SK-N-SH treated with all-trans-retinoic acid at 6 μM for 48 hours (cell line): ENCODE measurements at regions not wholly inside any gene's neighbourhood (a gene's known extent, or its start where the extent isn't known, plus 50 kb on each side); places are given as distances from the start of the nearest gene placed in this dataset.

ENCODE experiments used
- ATAC-seq: fragments of 200-7000 bp; cut with Tn5 transposase; 3 replicates; pipeline ENCODE4 v1.9.1; 2020; ENCODE audit warnings: mild to moderate bottlenecking, moderate library complexity
- ARNTL ChIP-seq: fragments of 450-650 bp; formaldehyde crosslinking; IDR thresholded peaks from 2 replicates; pipeline ENCODE4 v1.5.0; 2020; ENCODE audit warnings: low read depth, mild to moderate bottlenecking, moderate library complexity, borderline replicate concordance
- BACH2 ChIP-seq: fragments of 250-450 bp; sonication (Bioruptor Pico); IDR thresholded peaks from 2 replicates; pipeline ENCODE4 v1.9.0; 2021; ENCODE audit warnings: mild to moderate bottlenecking, borderline replicate concordance
- CSDC2 ChIP-seq: fragments of 250-450 bp; sonication (Bioruptor Pico); IDR thresholded peaks from 2 replicates; pipeline ENCODE4 v1.5.0; 2020; ENCODE audit warnings: mild to moderate bottlenecking, moderate library complexity
- ESRRG ChIP-seq: fragments of 250-450 bp; sonication (Bioruptor Pico); IDR thresholded peaks from 2 replicates; pipeline ENCODE4 v1.6.1; 2021; ENCODE audit warnings: mild to moderate bottlenecking
- GLIS3 ChIP-seq: fragments of 250-450 bp; sonication (Bioruptor Pico); IDR thresholded peaks from 2 replicates; pipeline ENCODE4 v1.5.0; 2020; ENCODE audit warnings: mild to moderate bottlenecking, moderate library complexity
- ISL1 ChIP-seq: fragments of 250-450 bp; sonication (Bioruptor Pico); IDR thresholded peaks from 2 replicates; pipeline ENCODE4 v2.1.2; 2022; ENCODE audit warnings: mild to moderate bottlenecking, moderate library complexity
- OSR1 ChIP-seq: fragments of 250-450 bp; sonication (Bioruptor Pico); IDR thresholded peaks from 2 replicates; pipeline ENCODE4 v1.8.0; 2022; ENCODE audit warnings: moderate library complexity, mild to moderate bottlenecking, inconsistent platforms
- PATZ1 ChIP-seq: fragments of 250-450 bp; sonication (Bioruptor Pico); IDR thresholded peaks from 2 replicates; pipeline ENCODE4 v1.8.0; 2020; ENCODE audit warnings: mild to moderate bottlenecking, moderate library complexity, borderline replicate concordance
- PPARA ChIP-seq: fragments of 250-450 bp; sonication (Bioruptor Pico); IDR thresholded peaks from 2 replicates; pipeline ENCODE4 v1.5.0; 2020; ENCODE audit warnings: mild to moderate bottlenecking, borderline replicate concordance
- RARB ChIP-seq: fragments of 250-450 bp; sonication (Bioruptor Pico); IDR thresholded peaks from 2 replicates; pipeline ENCODE4 v1.8.0; 2021; ENCODE audit warnings: mild to moderate bottlenecking, moderate library complexity
- SNAI2 ChIP-seq: fragments of 250-450 bp; sonication (Bioruptor Pico); IDR thresholded peaks from 2 replicates; pipeline ENCODE4 v1.5.0; 2020; ENCODE audit warnings: mild to moderate bottlenecking, moderate library complexity
- TCF4 ChIP-seq: fragments of 250-450 bp; sonication (Bioruptor Pico); IDR thresholded peaks from 2 replicates; pipeline ENCODE4 v1.8.0; 2021; ENCODE audit warnings: mild to moderate bottlenecking, moderate library complexity, borderline replicate concordance
- TOX ChIP-seq: fragments of 250-450 bp; sonication (Bioruptor Pico); IDR thresholded peaks from 2 replicates; pipeline ENCODE4 v1.8.0; 2021; ENCODE audit warnings: mild to moderate bottlenecking, moderate library complexity, borderline replicate concordance
- TSHZ2 ChIP-seq: fragments of 250-450 bp; sonication (Bioruptor Pico); IDR thresholded peaks from 2 replicates; pipeline ENCODE4 v1.5.0; 2020; ENCODE audit warnings: mild to moderate bottlenecking, moderate library complexity
- ZFP3 ChIP-seq: fragments of 250-450 bp; sonication (Bioruptor Pico); IDR thresholded peaks from 2 replicates; pipeline ENCODE4 v1.5.0; 2020; ENCODE audit warnings: mild to moderate bottlenecking, moderate library complexity
- ZFP30 ChIP-seq: fragments of 450-650 bp; formaldehyde crosslinking; IDR thresholded peaks from 2 replicates; pipeline ENCODE4 v1.5.0; 2022; ENCODE audit warnings: mild to moderate bottlenecking, moderate library complexity
- ZNF565 ChIP-seq: fragments of 450-650 bp; formaldehyde crosslinking; conservative IDR thresholded peaks from 2 replicates; pipeline ENCODE4 v1.5.0; 2020; ENCODE audit warnings: low read depth, mild to moderate bottlenecking, moderate library complexity
- ZNF70 ChIP-seq: fragments of 450-650 bp; formaldehyde crosslinking; IDR thresholded peaks from 2 replicates; pipeline ENCODE4 v1.5.0; 2020; ENCODE audit warnings: mild to moderate bottlenecking, moderate library complexity
- ZNF8 ChIP-seq: fragments of 450-650 bp; formaldehyde crosslinking; IDR thresholded peaks from 2 replicates; pipeline ENCODE4 v1.5.0; 2020; ENCODE audit warnings: mild to moderate bottlenecking, moderate library complexity
- TF ChIP-seq, protein P1 (sequence below): fragments of 250-450 bp; sonication (Bioruptor Pico); IDR thresholded peaks from 2 replicates; pipeline ENCODE4 v1.8.0; 2021; ENCODE audit warnings: low read depth, mild to moderate bottlenecking, moderate library complexity, borderline replicate concordance
- TF ChIP-seq, protein P2 (sequence below): fragments of 250-450 bp; sonication (Bioruptor Pico); IDR thresholded peaks from 2 replicates; pipeline ENCODE4 v1.5.1; 2021; ENCODE audit warnings: mild to moderate bottlenecking, moderate library complexity

DNA sequence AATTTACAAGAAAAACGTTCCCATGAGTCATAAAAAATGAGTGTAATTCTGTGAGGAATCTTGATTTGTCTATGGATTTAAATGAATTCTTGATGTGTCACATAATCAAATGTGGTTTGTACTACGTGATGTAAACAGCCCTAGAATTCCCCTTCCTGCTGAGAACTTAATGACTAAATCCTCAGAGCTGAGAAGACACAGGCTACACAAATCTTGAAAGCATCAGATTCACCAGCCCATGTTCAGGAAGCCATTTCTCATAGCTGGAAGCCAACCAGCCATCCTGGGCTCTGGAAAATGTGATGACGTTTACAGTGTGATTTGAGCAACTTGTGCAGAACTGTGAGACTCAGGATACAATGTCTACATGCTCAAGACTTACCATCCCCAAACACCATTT is 193.7 kb upstream of the MME start (continued):
- TF ChIP-seq PATZ1, result no peak
- no peak for TF ChIP-seq ZFP30 (CRISPR knock-in tag)
- no peak for TF ChIP-seq ISL1 (CRISPR knock-in tag)
- TF ChIP-seq OSR1 (CRISPR knock-in tag), result no peak
- TF ChIP-seq, all 23 proteins: peak for 0

- TF ChIP-seq ESRRG (CRISPR knock-in tag), result no peak
- TF ChIP-seq ZFP30 (CRISPR knock-in tag), result no peak
- TF ChIP-seq ARNTL (CRISPR knock-in tag), result no peak
- TF ChIP-seq, protein P1, sequence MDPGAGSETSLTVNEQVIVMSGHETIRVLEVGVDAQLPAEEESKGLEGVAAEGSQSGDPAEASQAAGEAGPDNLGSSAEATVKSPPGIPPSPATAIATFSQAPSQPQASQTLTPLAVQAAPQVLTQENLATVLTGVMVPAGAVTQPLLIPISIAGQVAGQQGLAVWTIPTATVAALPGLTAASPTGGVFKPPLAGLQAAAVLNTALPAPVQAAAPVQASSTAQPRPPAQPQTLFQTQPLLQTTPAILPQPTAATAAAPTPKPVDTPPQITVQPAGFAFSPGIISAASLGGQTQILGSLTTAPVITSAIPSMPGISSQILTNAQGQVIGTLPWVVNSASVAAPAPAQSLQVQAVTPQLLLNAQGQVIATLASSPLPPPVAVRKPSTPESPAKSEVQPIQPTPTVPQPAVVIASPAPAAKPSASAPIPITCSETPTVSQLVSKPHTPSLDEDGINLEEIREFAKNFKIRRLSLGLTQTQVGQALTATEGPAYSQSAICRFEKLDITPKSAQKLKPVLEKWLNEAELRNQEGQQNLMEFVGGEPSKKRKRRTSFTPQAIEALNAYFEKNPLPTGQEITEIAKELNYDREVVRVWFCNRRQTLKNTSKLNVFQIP (CRISPR knock-in tag), result no peak
- no peak for TF ChIP-seq GLIS3 (CRISPR knock-in tag)
- no peak for TF ChIP-seq TSHZ2 (CRISPR knock-in tag)
- TF ChIP-seq, protein P2, sequence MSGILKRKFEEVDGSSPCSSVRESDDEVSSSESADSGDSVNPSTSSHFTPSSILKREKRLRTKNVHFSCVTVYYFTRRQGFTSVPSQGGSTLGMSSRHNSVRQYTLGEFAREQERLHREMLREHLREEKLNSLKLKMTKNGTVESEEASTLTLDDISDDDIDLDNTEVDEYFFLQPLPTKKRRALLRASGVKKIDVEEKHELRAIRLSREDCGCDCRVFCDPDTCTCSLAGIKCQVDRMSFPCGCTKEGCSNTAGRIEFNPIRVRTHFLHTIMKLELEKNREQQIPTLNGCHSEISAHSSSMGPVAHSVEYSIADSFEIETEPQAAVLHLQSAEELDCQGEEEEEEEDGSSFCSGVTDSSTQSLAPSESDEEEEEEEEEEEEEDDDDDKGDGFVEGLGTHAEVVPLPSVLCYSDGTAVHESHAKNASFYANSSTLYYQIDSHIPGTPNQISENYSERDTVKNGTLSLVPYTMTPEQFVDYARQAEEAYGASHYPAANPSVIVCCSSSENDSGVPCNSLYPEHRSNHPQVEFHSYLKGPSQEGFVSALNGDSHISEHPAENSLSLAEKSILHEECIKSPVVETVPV (CRISPR knock-in tag), result no peak
- no peak for TF ChIP-seq OSR1 (CRISPR knock-in tag)
- no peak for TF ChIP-seq PATZ1
- TF ChIP-seq RARB (CRISPR knock-in tag), result no peak
- no peak for TF ChIP-seq TCF4 (CRISPR knock-in tag)
- no peak for TF ChIP-seq TOX (CRISPR knock-in tag)
- TF ChIP-seq ZNF70 (CRISPR knock-in tag), result no peak
- TF ChIP-seq, all 23 proteins: peak for 0
- no peak for ATAC-seq
Observed at GRCh38 chr3:154885418-154885817, 194.7 kb upstream of the MME start.

DNA sequence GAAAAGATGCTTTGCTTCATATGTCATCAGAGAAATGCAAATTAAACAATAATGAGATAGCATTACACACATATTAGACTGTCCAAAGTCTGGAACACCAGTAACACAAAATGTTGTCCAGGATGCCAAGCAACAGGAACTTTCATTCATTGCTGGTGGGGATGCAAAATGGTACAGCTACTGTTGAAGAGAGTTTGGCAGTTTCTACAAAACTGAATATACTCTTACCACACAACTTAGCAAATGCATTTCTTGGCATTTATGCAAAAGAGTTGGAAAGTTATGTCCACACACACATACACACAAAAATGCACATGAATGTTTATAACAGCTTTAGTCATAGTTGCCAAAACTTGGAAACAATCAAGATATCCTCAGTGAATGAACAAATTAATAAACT is 195.2 kb upstream of the MME start:
- TF ChIP-seq CSDC2 (CRISPR knock-in tag) (no peak), RARB (CRISPR knock-in tag) (no peak), ISL1 (CRISPR knock-in tag) (no peak), ESRRG (CRISPR knock-in tag) (no peak), ZFP3 (CRISPR knock-in tag) (no peak), BACH2 (CRISPR knock-in tag) (no peak), PPARA (CRISPR knock-in tag) (no peak), SNAI2 (CRISPR knock-in tag) (no peak), TOX (CRISPR knock-in tag) (no peak), ARNTL (CRISPR knock-in tag) (no peak), TCF4 (CRISPR knock-in tag) (no peak), ZNF565 (no peak), ZNF8 (CRISPR knock-in tag) (no peak), OSR1 (CRISPR knock-in tag) (no peak)
- TF ChIP-seq, protein P2 (CRISPR knock-in tag), result no peak
- TF ChIP-seq, all 23 proteins: peak for 0
- ATAC-seq, result no peak
